HG03066 (cell line): ENCODE measurements at regions not wholly inside any gene's neighbourhood (a gene's known extent, or its start where the extent isn't known, plus 50 kb on each side); places are given as distances from the start of the nearest gene placed in this dataset.
"Not testable (repeated sequence)": the region's sequence is repeated elsewhere in the genome, so short reads cannot be mapped to it uniquely, and the experiment has no call there.

ENCODE experiments used
- ATAC-seq: cut with Tn5 transposase; IDR thresholded peaks from one replicate; pipeline ENCODE4 v1.9.1; 2021; ENCODE audit warnings: low read depth; ENCODE audit not compliant: unreplicated experiment

DNA sequence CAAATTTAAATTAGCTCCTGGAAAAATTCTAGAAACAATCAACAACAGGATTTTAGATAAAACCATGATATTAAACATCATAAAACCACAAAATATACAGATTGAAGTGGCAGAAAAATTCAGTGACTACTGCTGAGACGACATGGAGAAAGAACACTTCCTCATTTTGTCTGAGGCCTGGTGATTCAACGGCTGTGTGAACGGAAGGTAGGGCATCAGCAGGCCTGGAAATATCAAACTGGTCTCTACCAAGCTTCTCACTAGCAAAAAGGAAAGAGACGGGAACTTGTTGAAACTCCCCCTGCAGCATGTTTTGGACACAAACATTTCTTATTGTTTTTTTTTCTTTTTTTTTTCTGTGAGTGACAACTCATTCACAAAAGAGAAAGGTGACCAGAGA is 58.0 kb upstream of the AHI1 start:
- ATAC-seq, result no peak

GRCh38 chr6:135557582-135557981 is 60.0 kb upstream of the AHI1 start:
- ATAC-seq, result no peak

- not testable (repeated sequence) for ATAC-seq
These were observed 68.1 kb upstream of the AHI1 start for GRCh38 chr6:135565605-135566004.

DNA sequence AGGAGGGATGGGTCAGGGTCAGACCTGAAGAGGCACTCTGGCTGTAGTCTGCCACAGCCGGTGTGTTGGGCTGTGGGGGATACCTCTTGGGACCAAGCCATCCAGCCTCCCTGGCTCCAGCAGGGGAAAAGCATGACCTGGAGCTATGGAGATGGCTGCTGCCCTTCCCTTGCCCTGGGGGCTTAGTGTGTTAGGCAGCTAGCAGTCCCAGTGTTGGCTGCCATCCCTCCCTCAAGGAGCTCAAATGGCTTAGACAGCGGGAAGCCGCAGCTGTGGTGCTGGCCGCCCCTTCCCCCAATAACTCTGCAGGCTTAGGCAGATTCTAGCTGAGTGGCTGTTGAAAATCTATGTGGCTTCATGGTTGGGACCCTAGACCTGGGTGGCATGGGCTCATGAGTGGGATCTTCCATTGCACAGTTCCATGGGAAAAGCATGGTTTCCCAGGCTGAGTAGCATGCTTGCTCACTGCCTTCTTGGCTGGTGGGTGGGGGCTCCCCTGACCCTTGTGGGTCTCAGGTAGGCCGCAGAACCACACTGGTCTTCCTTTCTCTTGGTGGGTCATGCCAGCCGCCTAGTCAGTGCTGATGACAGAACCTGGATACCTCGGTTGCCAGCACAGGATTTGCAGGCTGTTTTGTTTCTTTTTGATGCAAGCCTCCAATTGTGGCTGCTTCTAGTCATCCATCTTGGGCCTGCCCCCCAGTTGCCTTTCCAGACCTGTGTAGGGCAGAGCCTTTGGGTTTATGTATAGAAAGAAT is 69.0 kb upstream of the AHI1 start:
- no peak for ATAC-seq

GRCh38 chr6:135567375-135568083 is 70.0 kb upstream of the AHI1 start:
- ATAC-seq, result no peak

DNA sequence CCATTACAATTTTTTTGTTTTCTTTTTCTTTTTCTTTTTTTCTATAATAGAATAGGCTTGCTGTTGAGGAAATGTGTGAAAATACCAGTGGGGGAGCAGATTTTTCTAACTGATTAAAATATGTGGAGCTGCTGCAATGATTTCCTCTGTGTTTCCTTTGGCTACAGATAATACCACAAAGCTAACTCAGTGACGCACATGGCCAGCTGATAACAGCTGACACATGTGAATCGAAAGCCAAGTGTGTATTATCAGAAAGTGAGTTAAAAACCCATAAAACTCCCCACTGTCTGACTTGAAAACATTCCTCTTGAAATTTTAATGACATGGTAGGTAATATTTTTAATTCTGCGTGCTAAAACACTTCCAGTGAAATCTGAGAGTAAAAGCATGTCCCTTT is 70.8 kb upstream of the AHI1 start:
- peak; percentile 64 for ATAC-seq

- ATAC-seq, result no peak
These were observed 74.5 kb upstream of the AHI1 start for GRCh38 chr6:135572051-135572450.

DNA sequence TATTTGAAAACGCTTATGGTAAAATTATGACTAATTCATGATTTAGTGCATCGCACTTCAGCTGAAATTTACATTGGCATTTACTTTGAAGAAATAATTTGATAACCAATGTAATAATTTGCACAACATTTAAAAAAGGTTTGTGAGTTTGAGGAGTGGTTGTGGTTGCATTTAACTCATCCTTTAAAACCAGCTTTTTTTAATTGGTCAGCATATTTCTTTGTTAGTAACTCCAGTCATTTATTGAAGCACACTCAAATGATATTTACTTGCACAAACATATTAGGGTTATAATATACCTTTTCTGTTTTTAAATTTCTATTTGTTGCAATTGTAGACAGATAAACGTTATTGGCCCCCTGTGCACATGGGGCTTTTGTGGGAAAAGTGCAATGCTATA is 78.1 kb upstream of the AHI1 start:
- ATAC-seq, result no peak

- no peak for ATAC-seq
These were observed 78.5 kb upstream of the AHI1 start for GRCh38 chr6:135576055-135576454.

GRCh38 chr6:135577059-135577538 is 79.6 kb upstream of the AHI1 start:
- ATAC-seq, result peak; percentile 87

GRCh38 chr6:135578976-135579375 is 81.4 kb upstream of the AHI1 start:
- ATAC-seq, result no peak

- no peak for ATAC-seq
These were observed 83.7 kb upstream of the AHI1 start for GRCh38 chr6:135581211-135581610.

- ATAC-seq, result no peak
These were observed 85.8 kb upstream of the AHI1 start for GRCh38 chr6:135583256-135583761.

DNA sequence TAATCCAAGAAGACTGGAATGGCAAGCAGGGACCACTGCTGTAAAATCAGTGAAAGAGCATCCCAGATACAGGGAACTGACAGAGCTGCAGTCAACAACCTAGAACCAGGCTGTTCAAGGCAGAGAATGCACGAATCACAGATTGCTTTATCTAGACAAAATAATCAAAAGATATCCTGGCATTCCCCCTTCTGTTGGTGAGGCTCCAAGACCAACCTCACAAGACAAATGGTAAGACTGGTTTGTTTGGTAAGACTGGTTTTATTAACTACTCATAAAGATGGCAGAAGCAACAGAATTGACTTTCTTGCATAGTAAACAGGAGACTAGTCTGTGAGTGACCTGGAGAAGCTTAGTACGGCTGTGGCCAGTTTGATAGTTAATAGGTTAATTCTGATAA is 88.8 kb upstream of the AHI1 start:
- ATAC-seq, result no peak

DNA sequence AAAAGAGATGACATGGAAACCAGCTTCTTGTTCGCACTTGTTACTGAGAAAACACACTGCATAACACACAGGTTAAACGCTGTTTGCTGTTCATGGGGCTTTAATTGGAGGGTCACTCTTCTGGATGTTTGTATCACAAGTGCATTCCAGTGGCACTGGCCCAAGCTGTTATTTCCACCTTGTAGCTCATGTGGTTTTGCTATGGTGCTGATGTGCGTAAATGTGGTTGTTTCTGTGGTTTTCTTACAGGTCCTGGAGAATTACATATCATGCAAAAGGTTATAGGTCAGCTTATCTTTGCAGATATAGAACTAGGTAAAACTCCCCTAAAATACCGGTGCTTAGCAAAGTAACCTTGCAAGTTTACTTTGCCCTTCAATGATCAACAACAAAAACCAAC is 89.3 kb upstream of the AHI1 start:
- ATAC-seq, result no peak

DNA sequence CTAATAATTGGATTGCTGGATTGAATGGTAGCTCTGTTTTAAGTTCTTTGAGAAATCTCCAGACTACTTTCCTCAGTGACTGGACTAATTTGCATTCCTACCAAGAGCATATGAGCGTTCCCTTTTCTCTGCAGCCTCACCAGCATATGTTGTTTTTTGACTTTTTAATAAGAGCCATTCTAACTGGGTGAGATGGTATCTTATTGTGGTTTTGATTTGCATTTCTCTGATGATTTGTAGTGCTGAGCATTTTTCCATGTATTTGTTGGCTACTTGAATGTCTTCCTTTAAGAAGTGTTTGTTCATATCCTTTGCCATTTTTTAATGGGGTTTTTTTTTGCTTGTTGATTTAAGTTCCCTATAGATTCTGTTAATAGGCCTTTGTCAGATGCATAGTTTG is 94.7 kb upstream of the AHI1 start:
- ATAC-seq, result no peak

GRCh38 chr6:135594000-135594399 is 96.5 kb upstream of the AHI1 start:
- ATAC-seq, result no peak

DNA sequence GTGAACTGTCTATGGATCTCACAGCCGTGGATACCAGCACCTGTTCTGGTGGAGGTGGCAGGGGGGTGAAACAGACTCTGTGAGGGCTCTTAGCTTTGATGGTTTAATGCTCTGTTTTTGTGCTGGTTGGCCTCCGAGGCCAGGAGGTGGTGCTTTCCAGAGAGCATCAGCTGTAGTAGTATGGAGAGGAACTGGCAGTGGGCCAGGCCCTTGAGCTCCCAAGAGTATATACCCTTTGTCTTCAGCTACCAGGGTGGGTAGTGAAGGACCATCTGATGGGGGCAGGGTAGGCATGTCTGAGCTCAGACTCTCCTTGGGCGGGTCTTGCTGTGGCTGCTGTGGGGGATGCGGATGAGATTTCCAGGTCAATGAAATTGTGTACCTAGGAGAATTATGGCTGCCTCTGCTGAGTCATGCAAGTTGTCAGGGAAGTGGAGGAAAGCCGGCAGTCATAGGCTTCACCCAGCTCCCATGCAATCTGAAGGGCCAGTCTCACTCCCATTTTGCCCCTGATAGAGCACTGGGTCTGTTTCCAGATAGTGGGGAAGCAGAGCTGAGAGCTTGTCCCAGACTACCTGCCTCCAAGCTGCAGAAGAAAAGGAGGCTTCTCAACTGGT is 102.7 kb upstream of the AHI1 start:
- ATAC-seq, result no peak

DNA sequence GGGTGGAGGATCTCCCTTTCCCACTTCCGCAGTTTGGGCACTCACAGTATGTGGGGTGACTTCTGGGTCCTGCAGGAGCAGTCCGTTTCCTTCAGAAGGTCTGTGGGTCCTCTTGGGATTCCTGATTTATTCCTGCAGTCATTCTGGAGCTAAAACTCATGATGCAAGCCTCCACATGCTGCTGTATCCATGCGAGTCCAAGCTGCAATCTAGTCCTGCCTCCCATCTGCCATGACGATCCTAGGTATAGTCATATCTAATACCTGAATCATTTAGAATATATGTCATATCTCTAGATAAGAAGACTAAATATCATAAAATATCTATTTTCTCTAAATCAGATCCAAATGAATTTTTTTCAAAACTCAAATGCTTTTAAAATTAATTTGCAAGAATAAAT is 103.4 kb upstream of the AHI1 start:
- no peak for ATAC-seq

- no peak for ATAC-seq
These were observed 104.3 kb upstream of the AHI1 start for GRCh38 chr6:135601857-135602256.

DNA sequence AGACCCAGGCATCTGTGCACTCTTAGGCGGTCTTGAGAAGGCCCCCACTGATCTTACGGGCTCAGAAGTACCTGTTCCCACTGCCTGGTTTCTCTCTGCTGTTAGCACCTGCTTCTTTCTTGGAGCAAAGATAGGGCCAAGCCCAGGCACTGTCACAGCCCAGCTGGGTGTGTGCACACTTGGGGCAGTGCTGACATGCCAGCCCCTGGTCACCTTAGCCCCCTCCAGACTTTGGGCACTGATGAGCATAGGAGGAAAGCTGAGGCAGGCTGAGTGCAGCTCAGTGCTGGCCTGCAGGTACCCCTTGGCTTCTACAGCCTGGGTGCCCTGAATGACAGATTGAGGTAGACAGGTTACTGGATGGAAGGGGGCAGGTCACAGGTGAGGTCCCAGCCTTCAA is 105.7 kb upstream of the AHI1 start:
- no peak for ATAC-seq
